GM19467 (cell line): ENCODE measurements at regions not wholly inside any gene's neighbourhood (a gene's known extent, or its start where the extent isn't known, plus 50 kb on each side); places are given as distances from the start of the nearest gene placed in this dataset.
A peak's percentile ranks its signal among the peaks of the same experiment; 100 is the strongest.

Source experiments
- ATAC-seq: cut with Tn5 transposase; IDR thresholded peaks from one replicate; pipeline ENCODE4 v1.9.1; 2021; ENCODE audit warnings: mild to moderate bottlenecking, moderate library complexity; ENCODE audit not compliant: unreplicated experiment

- no peak for ATAC-seq
These were observed 71.1 kb downstream of the TMEM114 start for GRCh38 chr16:8519179-8519578.

- no peak for ATAC-seq
These were observed 73.0 kb downstream of the TMEM114 start for GRCh38 chr16:8517280-8517679.

GRCh38 chr16:8516471-8516870 is 73.8 kb downstream of the TMEM114 start:
- no peak for ATAC-seq

- peak; percentile 64 for ATAC-seq
These were observed 77.2 kb downstream of the TMEM114 start for GRCh38 chr16:8512941-8513624.

GRCh38 chr16:8511464-8511863 is 78.8 kb downstream of the TMEM114 start:
- no peak for ATAC-seq

- ATAC-seq, result no peak
These were observed 80.2 kb downstream of the TMEM114 start for GRCh38 chr16:8510160-8510559.

- no peak for ATAC-seq
These were observed 84.9 kb downstream of the TMEM114 start for GRCh38 chr16:8505327-8505991.

GRCh38 chr16:8502446-8502845 is 87.9 kb downstream of the TMEM114 start:
- no peak for ATAC-seq

GRCh38 chr16:8500351-8500750 is 90.0 kb downstream of the TMEM114 start:
- no peak for ATAC-seq

GRCh38 chr16:8496364-8496763 is 93.9 kb downstream of the TMEM114 start:
- no peak for ATAC-seq

GRCh38 chr16:8493972-8494371 is 96.3 kb downstream of the TMEM114 start:
- no peak for ATAC-seq

- no peak for ATAC-seq
These were observed 97.6 kb downstream of the TMEM114 start for GRCh38 chr16:8492690-8493089.

GRCh38 chr16:8489580-8489979 is 100.7 kb downstream of the TMEM114 start:
- ATAC-seq, result no peak

GRCh38 chr16:8486985-8487384 is 103.3 kb downstream of the TMEM114 start:
- no peak for ATAC-seq

- ATAC-seq, result no peak
These were observed 106.9 kb downstream of the TMEM114 start for GRCh38 chr16:8483396-8483795.

- no peak for ATAC-seq
These were observed 108.5 kb downstream of the TMEM114 start for GRCh38 chr16:8481810-8482209.

- no peak for ATAC-seq
These were observed 113.5 kb downstream of the TMEM114 start for GRCh38 chr16:8476824-8477223.

- ATAC-seq, result no peak
These were observed 115.7 kb downstream of the TMEM114 start for GRCh38 chr16:8474587-8474986.

GRCh38 chr16:8469102-8469778 is 121.1 kb downstream of the TMEM114 start:
- no peak for ATAC-seq

GRCh38 chr16:8464979-8465378 is 125.3 kb downstream of the TMEM114 start:
- ATAC-seq, result no peak

GRCh38 chr16:8459085-8459733 is 131.1 kb downstream of the TMEM114 start:
- no peak for ATAC-seq
